ENCODE measurements at regions not wholly inside any gene's neighbourhood (a gene's known extent, or its start where the extent isn't known, plus 50 kb on each side); places are given as distances from the start of the nearest gene placed in this dataset.

DNA sequence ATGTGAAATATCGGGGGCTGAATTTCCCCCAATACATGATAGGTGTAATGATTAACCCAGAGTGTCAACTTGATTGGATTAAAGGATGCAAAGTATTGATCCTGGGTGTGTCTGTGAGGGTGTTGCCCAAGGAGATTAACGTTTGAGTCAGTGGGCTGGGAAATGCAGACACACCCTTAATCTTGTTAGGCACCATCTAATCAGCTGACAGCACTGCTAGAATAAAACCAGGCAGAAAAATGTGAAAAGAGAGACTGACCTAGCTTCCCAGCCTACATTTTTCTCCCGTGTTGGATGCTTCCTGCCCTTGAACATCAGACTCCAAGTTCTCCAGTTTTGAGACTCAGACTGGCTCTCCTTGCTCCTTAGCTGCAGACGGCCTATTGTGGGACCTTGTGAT is 247.8 kb downstream of the OTOL1 start:
- POLR2A ChIA-PET = no interaction called here
- TF ChIP-seq CTCF (IDR thresholded peaks at IDR 0.05; ENCODE audit: control extremely low read depth, extremely low read depth, low read depth, missing control alignments) = no peak
- CTCF ChIA-PET = interaction anchor here (1.3 to 1.8 kb wide), 2 partner anchors 8 to 11 kb away, joined by 3 to 6 read pairs; no protein-coding TSS in a partner anchor
- no peak for DNase-seq (ENCODE audit: extremely low spot score)

GRCh38 chr3:161745741-161746140 is 249.1 kb downstream of the OTOL1 start:
- POLR2A ChIA-PET = no interaction called here
- no peak for DNase-seq (ENCODE audit: extremely low spot score)
- no peak for TF ChIP-seq CTCF (IDR thresholded peaks at IDR 0.05; ENCODE audit: control extremely low read depth, extremely low read depth, low read depth, missing control alignments)
- CTCF ChIA-PET = interaction anchor here (1.8 kb wide), 1 partner anchor 9 kb away, joined by 6 read pairs; no protein-coding TSS in a partner anchor

DNA sequence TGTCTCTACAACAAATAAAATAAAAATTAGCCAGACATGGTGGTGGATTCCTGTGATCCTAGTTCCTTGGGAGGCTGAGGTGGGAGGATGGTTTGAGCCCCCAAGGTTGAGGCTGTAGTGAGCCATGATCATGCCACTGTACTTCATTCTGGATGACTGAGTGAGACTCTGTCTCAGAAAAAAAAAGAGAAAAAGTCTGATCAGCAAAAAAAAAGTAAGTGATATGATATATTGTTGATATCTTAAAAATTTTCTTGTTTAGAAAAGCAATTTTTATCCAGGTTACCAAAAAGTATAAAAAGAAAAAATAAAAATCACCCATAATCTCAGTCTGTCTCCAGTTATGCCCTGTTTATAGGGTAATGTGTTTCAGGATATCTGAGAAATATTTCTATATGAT is 251.4 kb downstream of the OTOL1 start:
- no peak for TF ChIP-seq CTCF (IDR thresholded peaks at IDR 0.05; ENCODE audit: control extremely low read depth, extremely low read depth, low read depth, missing control alignments)
- ChIA-PET CTCF (no interaction called here), POLR2A (no interaction called here)
- DNase-seq (ENCODE audit: extremely low spot score) = no peak

GRCh38 chr3:161754420-161755053 is 257.9 kb downstream of the OTOL1 start:
- no peak for DNase-seq (ENCODE audit: extremely low spot score)
- POLR2A ChIA-PET = no interaction called here
- CTCF ChIA-PET = no interaction called here

GRCh38 chr3:161759444-161759843 is 262.8 kb downstream of the OTOL1 start:
- DNase-seq (ENCODE audit: extremely low spot score) = no peak
- TF ChIP-seq CTCF (IDR thresholded peaks at IDR 0.05; ENCODE audit: control extremely low read depth, extremely low read depth, low read depth, missing control alignments) = no peak

More at GRCh38 chr3:161754420-161755053, 257.9 kb downstream of the OTOL1 start:
- TF ChIP-seq CTCF (IDR thresholded peaks at IDR 0.05; ENCODE audit: control extremely low read depth, extremely low read depth, low read depth, missing control alignments) = no peak

GRCh38 chr3:161766331-161766730 is 269.7 kb downstream of the OTOL1 start:
- no peak for TF ChIP-seq CTCF (IDR thresholded peaks at IDR 0.05; ENCODE audit: control extremely low read depth, extremely low read depth, low read depth, missing control alignments)
- POLR2A ChIA-PET = no interaction called here
- CTCF ChIA-PET = interaction anchor here (1.0 to 1.3 kb wide), 2 partner anchors 9 to 18 kb away, joined by 3 read pairs; no protein-coding TSS in a partner anchor
- DNase-seq (ENCODE audit: extremely low spot score) = no peak

More at GRCh38 chr3:161759444-161759843, 262.8 kb downstream of the OTOL1 start:
- ChIA-PET POLR2A (no interaction called here), CTCF (no interaction called here)
